ENCODE measurements at regions not wholly inside any gene's neighbourhood (a gene's known extent, or its start where the extent isn't known, plus 50 kb on each side); places are given as distances from the start of the nearest gene placed in this dataset.

DNA sequence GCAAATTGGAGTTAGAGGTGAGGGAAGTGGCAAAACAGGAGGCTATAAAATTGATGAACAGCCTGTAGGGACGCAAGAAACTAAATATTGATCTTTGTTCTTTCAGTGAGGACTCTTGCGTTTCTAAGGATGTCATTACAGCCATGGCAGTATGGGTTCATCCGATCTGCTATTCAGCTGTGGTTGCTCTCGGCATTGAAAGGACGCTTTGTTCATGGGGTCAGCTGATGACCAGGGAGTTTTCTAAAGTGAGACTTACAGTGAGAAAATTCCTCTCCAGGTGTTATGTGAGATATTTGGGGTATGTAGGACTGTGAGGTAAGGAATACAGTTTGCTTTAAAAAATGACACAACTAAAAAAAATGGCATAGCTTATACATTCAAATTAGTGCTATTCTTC, 52.7 kb upstream of the PELI1 start:
- DNase-seq: no peak

DNA sequence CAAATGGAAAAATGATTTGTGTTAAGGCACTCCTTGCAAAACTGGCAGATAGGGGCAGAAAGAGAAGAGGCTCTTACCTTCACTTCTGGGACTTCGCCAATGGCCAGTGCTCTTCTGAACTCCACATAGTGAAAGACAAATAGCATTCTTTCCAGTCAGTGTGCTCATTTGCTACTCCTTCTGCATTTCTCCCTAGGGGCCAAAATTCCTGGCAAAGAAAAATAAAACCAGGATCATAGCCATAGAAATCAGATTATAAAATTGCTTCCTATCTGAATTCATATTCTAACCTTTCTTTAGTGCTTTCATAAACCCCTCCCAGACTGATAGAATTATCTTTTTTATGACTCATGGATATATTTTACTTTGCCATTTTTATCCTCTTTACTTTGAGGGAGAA, 56.9 kb upstream of the PELI1 start:
- no peak for DNase-seq

DNA sequence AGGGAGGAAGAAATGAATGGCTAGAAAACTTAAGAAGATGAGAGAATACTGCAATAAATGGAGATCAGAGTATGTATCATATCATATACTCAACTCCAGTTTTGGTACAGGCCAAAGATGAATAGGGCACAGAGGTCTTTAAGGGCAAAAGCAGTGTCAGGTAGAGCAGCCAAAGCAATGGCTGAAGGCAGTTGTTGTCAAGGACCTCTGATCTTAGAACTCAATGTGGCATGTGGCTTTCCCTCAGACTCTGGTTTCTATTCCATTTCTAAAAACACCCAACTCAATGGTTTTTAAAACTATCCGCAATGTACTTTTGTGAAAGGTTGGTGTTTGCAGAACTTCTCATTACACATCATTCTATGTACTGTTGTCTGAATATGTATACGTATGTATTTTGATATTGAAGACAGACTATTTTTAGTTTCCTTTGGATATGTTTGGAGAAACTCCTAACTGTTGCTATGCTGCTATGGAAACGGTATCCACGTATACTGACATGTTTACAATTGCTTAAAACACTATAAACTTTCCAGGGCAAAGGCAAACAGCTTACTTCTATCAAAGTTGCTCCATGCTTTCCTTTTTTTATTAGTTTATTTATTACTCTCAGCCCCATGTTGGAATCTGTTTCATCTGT, 58.1 kb upstream of the PELI1 start:
- DNase-seq: peak in 1 of 2 experiments; percentile 31

DNA sequence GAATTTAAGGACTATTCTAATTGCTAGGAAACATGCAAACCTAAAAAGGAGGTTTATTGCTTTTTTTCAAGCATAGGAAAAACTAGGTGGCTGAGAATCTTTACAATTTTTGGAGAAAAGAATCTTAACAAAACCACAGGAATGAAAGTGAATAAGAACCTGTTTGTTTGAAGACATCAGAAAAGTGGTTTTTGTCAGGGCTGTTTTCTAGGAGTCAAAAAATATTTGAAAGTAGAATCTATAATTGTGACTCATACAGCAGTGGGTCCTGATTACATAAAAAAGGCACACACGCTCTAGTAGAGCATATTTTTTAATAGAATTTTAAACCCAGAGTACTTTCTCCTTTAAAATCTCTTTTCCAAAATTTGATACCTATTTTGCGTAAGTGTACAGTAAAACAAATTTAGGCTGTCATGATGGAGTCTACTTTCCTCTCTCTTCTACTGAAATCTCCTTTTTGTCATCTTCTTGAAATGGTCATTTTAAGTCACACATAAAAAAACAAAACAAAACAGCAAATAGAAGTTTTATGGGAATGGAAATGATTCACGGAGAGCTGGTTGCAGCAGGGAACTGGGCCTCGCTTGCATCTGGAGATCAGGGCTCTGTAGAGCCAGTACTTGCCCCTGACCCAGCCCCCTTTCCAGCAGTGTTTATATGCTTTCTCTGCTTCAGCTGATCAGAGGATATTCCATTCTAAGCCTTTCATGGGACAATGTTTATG, 59.1 kb upstream of the PELI1 start:
- no peak for DNase-seq

DNA sequence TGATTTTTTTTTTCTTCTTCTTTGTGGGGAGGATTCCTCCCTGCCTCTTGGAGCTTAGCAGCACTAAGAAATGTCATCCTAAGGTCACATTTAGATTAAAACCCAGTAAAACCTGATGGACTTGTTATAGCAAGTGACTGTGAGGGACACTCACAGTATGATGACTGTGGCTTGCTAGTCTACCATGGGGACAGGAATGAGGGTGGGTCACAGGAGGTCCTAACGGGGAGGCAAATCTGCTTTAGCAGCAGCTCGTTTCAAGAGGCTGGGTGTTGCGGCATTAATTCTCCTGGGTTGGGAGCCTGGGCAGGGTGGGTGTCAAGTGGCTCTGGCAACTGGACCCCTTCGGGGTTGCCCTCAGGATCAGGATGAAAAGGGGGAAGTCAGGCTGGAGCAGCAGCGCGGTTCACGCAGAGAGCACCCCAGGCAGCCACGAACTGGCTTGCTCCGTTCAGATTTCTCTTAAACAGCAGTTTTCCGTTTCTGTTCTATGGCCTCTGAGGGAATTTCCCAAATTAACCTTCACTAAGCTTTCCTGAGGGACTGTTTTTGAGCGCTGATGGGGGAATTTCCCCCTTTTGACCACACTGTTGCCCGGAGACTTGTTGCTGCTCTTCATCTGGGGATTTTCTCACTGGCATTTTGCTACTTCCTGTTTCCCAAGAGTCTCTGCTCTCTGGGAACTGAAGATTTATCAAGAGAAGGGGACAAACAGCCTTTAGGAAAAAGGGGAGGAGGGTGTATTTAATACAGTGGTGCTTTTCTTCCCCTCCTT, 59.8 kb upstream of the PELI1 start:
- no peak for DNase-seq

DNA sequence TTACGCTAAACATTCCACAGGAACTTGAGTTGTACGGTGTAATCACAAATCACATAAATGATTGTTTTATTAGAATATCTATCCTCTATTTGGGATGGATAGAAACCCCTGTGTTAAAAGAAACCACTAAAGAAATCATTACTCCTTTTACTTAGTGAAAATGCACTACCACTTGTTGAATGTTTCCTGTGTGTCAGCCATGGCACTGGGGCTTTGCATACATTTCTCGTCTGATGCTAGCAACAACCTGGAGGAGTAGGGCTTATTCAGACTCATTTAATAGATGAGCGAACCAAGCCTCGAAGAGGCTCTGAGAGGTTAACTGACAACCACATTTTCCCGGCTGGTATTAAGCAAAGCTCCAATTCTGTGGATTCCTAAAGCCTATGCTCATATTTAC, 60.5 kb upstream of the PELI1 start:
- DNase-seq: no peak

DNA sequence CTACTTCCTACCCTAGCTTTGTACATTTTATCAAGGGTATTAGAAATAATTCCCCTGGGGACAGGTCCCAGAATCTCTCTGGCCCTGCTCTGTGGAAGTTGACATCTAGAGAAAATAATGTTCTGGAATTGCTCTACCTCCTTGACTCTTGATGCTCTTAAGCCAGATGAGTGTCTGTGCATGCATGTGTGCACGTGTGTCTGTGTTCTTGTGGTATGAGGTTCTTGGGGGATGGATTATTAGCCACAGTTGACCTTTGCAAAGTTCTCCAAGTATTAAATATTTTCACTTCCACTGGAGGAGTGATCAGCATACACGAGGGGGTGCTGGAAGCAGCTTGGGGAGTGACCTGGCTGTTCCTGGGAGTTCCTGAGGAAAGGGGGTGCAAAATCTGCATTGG, 61.2 kb upstream of the PELI1 start:
- no peak for DNase-seq

DNA sequence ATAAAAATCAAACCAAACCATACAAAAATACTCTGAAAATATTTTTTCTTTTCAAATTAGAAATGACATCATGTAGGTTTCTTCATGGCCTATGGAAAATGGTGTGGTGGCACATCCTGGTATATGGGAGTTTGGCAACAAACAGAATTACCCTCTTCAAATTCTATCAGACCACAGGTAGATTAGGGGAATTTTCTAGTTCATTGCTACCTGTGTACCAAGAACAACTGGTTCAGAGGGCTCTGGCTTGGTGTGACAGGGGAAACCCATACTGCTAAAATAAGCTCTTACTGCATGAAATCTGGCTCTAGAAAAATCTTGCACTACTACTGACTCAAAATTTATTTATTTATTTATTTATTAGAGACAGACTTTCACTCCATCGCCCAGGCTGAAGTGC, 63.4 kb upstream of the PELI1 start:
- no peak for DNase-seq

DNA sequence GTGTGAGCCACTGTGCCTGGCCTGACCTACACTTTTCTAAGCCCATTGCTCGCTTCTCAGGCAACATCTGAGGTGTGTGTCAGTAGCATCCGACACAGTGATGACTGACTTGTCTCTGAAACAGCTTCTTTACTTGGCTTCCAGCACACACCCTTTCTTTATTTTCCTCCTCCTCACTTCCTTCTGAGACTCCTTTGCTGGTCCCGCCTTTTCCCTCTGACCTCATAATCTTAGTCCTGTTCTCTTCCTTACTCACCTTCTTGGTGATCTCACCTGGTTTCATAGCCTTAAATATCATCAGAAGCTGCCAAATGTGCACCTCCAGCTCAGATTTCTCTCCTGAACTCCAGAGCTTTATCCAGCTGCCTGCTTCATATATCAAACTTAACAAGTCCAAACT, 66.6 kb upstream of the PELI1 start:
- DNase-seq: no peak

DNA sequence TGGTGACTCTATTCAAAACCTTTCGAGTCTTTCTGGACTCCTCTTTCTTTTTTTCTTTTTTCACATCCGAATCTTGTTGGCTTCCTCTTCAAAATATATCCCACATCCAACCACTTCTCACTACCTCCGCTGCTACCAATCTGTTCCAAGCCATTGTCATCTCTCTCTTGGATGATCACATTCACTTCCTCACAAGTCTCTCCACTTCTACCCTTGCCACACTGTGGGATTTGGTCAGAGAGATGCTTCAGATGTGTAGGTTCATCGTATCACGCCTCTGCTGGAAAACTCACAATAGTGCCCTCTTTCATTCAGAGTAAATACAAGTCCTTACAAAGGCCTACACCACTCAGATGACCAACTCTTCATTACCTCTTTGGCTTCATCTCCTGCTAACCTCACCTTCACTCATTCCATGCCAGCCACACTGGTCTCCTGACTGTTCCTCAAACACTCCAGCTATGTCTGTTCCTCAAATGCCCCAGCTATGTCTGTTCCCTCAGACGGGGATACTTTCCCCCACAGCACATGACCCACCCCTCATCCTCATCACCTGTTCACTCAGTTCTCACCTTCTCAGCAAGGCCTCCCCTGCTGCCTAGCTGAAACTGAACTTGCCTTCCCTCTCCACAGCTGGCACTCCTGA, 67.2 kb upstream of the PELI1 start:
- no peak for DNase-seq

DNA sequence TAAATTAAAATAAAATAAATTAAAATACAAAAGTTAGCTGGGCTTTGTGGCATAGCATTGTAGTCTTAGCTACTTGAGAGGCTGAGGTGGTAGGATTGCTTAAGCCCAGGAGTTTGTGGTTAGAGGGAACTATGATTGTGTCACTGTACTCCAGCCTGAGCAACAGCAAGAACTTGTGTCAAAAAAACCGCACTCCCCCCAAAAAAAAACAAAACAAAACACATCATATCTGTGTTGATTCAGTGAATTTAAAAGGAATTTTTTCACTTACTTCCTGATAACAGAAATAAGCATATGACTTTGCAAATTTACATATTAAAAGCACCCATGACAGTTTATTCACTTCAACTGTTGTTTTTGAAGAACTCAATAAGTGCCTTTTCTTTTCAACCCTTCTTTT, 68.1 kb upstream of the PELI1 start:
- no peak for DNase-seq

DNA sequence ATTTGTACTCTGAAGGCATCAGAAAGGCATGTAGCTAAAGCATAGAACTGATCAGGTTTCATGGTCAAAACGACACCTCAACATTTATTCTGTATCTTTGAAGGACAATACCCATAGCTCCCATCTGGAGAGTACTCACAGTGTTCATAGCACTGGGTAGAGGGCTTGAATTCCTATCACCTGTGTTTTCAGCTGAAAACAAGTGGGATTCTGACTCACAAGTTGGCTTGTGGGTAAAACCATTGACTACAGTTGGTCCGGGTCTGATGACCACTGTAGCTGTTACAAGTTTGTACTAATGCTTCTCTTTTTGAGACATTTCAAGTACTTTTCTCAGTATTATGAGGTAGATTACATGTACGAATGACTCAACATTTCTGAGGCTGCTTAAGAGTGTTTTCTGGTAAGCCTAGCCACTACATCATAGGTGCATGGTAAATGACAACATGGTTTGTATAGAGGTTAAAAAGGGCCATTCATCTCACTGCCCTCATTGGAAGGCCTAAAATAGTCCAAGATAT, 68.6 kb upstream of the PELI1 start:
- DNase-seq: no peak

DNA sequence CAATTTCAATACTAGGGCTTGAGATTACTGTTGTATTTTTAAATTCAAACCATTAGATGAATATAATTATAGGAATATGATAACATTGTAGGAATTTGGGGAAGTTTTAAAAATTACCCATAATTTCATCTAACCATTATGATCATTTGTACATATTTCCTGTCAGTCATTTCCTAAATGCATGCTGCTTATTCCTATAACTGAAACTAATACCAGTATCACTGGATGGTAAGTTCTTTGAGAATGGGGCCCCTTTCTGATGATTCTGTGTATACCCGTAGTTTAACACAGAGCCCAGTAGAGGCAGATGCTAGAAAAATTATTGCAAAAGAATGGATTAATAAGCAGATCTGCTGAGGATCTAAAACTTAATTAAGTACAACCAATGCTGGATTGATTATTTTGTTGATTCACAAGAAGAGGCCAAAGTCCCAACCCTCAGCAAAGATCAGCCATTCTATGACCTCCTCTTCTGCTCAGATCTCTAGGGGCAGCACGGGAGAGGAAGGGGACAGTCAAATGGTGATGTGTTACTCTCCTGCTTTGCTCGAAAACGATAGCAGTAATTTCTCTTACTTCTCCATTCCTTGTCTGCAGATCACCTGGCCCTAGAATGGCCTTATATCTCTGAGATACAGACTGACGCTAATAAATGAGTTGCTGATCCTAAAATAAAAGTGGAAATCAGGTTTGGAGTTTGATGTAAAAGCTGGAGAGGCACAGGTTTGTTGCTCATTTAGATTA, 69.5 kb upstream of the PELI1 start:
- peak in 1 of 2 experiments; percentile 46 for DNase-seq

DNA sequence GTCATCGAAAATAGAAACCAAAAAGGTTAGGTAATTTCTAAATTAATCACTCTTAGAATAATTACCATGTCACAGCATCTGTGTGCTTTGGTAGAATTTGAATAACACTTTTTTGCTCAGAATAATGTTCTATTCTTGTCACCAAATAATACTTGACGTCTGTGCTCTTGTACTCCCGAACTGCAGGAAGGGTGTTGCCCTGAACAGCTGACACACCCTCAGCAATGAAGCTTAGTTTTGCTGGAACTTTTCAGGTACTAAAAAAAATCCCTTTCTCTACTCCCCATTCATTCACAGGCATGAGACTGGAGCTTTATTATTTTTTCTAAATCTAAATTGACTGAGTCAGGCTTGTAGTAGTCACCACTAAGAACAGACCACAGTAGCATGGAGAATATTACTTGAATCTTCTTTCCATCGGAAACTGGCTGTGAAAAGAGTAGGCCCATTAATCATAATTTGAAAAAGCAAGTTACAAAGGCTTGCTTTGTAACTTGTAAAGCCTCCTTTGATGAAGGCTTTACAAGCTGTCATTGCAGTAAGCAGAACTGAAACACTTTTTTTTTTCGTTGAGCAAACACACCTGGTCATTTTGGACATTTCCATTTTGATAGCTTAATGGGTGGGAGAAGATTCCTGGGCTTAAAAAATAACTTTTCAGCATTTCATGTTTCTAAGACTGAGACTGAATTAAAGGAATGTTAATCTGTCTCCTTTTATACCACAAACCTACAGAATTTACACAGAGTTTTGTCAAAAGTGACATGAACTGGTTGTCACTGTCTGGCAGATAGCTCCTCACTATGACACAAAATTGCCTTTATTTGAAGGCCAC, 70.3 kb upstream of the PELI1 start:
- DNase-seq: peak in 1 of 2 experiments; percentile 64

DNA sequence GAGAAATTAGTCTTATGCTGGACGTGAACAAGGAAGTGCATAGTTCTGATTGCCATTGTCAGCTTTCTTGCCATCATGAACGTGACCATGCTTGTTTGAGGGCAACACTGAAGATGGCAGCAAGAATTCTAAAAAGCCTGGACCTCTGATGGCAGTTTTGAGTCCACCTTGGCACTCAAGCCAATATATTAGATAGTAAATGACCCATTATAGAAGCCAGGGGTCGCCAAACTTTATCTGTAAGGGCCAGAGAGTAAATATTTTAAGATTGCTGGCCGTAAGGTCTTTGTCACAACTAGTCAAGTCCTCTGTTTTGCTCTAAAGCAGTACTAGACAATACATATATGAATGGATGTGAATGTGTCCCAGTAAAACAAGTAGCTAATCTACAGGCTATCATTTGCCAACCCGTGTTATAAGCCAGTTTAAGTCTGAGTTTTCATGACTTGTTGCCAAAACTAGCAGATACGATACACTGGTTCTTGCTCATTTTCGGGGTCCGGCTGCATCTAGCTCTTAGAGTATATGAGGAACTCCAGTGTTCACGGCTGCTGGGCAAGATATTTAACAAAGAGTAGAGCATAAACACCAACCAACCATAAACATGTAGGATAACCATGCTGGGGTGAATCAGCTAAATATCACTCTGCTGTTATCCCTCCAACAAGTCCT, 73.1 kb upstream of the PELI1 start:
- DNase-seq: no peak

DNA sequence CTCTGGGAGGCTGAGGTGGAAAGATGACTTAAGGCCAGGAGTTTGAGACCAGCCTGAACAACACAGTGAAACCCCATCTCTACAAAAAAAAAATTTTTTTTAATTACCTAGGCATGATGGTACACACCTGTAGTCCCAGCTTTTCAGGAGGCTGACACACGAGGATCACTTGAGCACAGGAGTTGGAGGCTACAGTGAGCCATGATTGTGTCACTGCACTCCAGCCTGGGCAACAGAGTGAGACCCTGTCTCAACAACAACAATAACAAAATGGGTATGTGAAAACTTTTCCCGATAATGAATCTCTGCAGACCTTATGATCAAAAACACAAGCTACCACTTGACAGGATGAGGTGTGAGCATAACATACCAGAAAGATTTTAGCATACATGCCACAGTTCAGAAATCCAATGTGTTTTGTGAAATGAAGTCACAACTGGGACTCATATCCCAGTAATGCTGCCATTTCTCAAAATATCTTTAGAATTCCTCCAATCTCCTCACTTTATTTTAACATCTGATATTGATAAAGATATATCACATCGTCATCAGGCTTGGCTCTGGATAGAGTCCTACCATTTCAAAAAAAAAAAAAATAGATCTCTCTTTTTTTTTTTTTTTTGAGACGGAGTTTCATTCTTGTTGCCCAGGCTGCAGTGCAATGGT, 74.0 kb upstream of the PELI1 start:
- no peak for DNase-seq

DNA sequence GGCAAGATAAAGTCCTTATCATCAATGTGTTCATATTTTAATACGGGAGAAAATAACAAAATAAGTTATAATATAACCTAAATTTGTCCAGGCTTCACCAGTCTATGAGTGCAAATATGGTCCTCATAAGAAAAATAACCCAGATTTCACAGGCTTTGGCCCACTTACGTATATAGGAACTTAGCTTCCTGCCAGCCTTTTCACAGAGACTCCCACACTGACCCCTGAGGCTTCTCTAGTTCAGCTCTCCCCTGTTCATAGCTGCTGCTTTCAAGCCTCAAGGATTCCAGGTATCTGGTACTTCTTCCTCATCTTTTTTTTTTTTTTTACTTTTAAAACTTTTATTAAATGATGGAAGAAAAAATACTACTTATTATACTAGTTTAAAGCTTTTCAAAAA, 74.9 kb upstream of the PELI1 start:
- no peak for DNase-seq

DNA sequence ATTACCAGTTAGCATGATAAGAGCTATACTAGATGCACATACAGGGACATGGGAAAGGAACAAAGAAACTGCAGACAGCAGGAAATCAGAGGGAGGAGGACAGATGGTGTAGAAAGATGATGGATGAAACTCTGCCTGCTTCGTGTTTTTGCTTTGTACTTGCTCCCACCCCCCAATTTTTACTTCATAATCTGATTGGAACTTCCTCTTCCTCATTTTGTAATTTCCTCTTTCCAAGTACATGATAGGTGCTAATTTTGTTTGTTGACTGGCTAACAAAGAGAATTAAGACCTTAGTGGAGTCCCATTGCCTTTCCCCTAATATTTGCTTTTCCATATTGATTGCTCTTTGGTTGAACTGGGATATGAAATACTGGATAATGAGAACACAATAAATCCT, 76.0 kb upstream of the PELI1 start:
- DNase-seq: no peak

DNA sequence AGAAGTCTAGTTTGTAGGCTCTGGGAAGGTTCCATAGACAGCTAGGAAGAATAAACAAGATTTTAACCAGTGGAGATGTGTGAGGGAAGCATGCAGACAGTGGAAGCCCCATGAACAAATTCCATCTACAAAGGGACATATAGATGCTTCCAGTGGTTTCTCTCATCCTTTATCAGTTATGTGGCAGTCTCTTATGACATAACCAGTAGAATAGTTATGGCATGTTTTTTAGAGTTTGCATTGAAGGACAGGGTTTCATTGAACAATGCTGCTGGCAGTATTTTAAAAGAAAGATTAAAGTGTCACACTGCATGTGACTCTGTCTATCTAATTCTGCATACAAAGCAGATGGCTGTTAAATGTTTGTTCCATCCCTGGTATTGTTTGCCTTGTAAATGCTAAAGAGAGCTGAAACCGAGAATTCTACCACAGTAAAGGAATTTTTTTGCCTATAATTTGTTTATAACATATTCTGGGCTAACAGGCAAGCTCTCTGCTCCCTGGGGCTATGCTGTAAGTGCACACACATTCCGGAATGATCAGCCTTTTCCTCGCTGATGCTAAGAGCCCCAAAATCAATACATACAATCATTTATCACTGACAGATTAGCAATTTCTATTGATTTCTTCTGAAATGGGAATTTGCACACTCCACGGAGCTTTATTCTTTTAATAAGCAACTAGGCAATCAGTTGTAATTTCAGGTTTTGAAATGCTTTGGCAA, 76.8 kb upstream of the PELI1 start:
- DNase-seq: no peak

DNA sequence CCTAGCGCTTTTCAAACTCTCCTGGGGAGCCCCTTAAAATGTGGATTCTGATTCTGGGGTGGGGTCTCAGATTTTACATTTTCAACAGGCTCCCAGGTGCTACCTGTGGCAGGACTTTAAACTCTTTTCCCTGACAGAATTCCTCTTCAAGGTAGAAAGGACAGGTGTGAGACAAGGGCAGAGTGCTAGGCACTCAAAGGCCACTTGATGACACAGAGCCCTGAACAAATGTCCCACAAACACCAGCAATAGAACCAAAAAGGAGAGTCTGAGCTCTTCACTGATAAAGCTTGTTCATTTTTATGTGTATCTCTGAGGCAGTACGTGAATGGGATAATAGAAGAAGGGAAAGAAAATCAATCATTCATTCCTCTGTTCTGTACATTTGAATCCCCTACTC, 77.7 kb upstream of the PELI1 start:
- no peak for DNase-seq

Data from NCI-H2081 (cell line).